ENCODE measurements at regions not wholly inside any gene's neighbourhood (a gene's known extent, or its start where the extent isn't known, plus 50 kb on each side); places are given as distances from the start of the nearest gene placed in this dataset.
A peak's percentile ranks its signal among the peaks of the same experiment; 100 is the strongest.

GRCh38 chr18:59846814-59847490 lies 52.8 kb upstream of the PMAIP1 start:
- DNase-seq (ENCODE audit: low read depth, low spot score): peak; percentile 52
- no peak overlapping the region for H2AFZ ChIP-seq (ENCODE audit: low read depth, low read length)
- H3K4me2 ChIP-seq (ENCODE audit: insufficient read depth, low read length): no peak overlapping the region
- no peaks in the 10 kb centered on the region for H3K9me1 ChIP-seq (replicated peaks; ENCODE audit: control insufficient read depth, extremely low read depth, insufficient read depth, low read length)
- no peaks in the 10 kb centered on the region for H3K9me3 ChIP-seq (replicated peaks; ENCODE audit: control insufficient read depth, insufficient read depth, low read length)
- peak; percentile 54 for FAIRE-seq
- no peak overlapping the region for H3K4me3 ChIP-seq (replicated peaks in 1 of 3; ENCODE audit: insufficient read depth in 1 of 3, low read depth in 1 of 3, low read length in 3 of 3)
- no peaks in the 10 kb centered on the region for H4K20me1 ChIP-seq (replicated peaks; ENCODE audit: control insufficient read depth, extremely low read depth, insufficient read depth, low read length)
- no peaks in the 10 kb centered on the region for H3K36me3 ChIP-seq (ENCODE audit: control insufficient read depth in 2 of 2, extremely low read depth in 1 of 2, insufficient read depth in 2 of 2, low read length in 2 of 2)
- peaks cover 0 to 2% of the 10 kb centered on the region in 2 experiments for H3K27me3 ChIP-seq (ENCODE audit: control insufficient read depth in 2 of 2, insufficient read depth in 2 of 2, low read length in 2 of 2)
- no peak for TF ChIP-seq EZH2 (IDR thresholded peaks at IDR 0.05; ENCODE audit: borderline replicate concordance, low read depth, low read length, severe bottlenecking)
- no peak for TF ChIP-seq POLR2AphosphoS5 (IDR thresholded peaks at IDR 0.05; ENCODE audit: insufficient read depth, low read depth, low read length)
- TF ChIP-seq CTCF (IDR thresholded peaks at IDR 0.05; ENCODE audit: extremely low read depth in 1 of 2, insufficient read depth in 1 of 2, low read depth in 1 of 2, low read length in 2 of 2): no peak
- TF ChIP-seq JUN (IDR thresholded peaks at IDR 0.05; ENCODE audit: borderline replicate concordance, insufficient read depth, insufficient read length, low read depth): no peak
- no peak for TF ChIP-seq POLR2A (IDR thresholded peaks at IDR 0.05; ENCODE audit: low read depth, low read length)
- TF ChIP-seq MAX (IDR thresholded peaks at IDR 0.05; ENCODE audit: insufficient read depth, insufficient read length): no peak
- TF ChIP-seq FOS (IDR thresholded peaks at IDR 0.05; ENCODE audit: borderline replicate concordance, insufficient read depth, low read length): no peak
- TF ChIP-seq MYC (IDR thresholded peaks at IDR 0.05; ENCODE audit: low read depth, low read length): no peak
- TF ChIP-seq GATA2 (IDR thresholded peaks at IDR 0.05; ENCODE audit: insufficient read depth, insufficient read length, low read depth, low read length): no peak
- intact Hi-C loops (cut with micrococcal nuclease): no loop called here
- no peaks in the 10 kb centered on the region for H3K79me2 ChIP-seq (ENCODE audit: control insufficient read depth, insufficient read depth, low read length)
- no peak overlapping the region for H3K9ac ChIP-seq (replicated peaks; ENCODE audit: extremely low read depth, insufficient read depth, low read length)
- no TSS peak for BruUV-seq (replicated peaks)
- ChIA-PET CTCF (interaction anchor here (0.9 to 1.1 kb wide), 2 partner anchors 23 to 141 kb away, joined by 3 to 5 read pairs; no protein-coding TSS in a partner anchor), POLR2A (interaction anchor here (1.2 kb wide), 1 partner anchor 52 kb away, joined by 5 read pairs; the partner anchor contains the start of gene PMAIP1)
- dilution Hi-C loops (cut with MboI; ENCODE audit: extremely low pct_ligation_motif_present, low sequenced_read_pairs): loop anchor here (25.0 kb wide), 1 partner anchor 140 kb away; no protein-coding TSS in a partner anchor
- no peaks in the 10 kb centered on the region for H3K4me1 ChIP-seq (ENCODE audit: control insufficient read depth, extremely low read depth, insufficient read depth, low read length)
- H3K27ac ChIP-seq (ENCODE audit: insufficient read depth, low read depth, low read length): no peak overlapping the region
